Cardiac muscle cell (in vitro differentiated cells and primary cell): ENCODE measurements at regions not wholly inside any gene's neighbourhood (a gene's known extent, or its start where the extent isn't known, plus 50 kb on each side); places are given as distances from the start of the nearest gene placed in this dataset.

ENCODE experiments used
- DNase-seq, 2 donors: peaks; one replicate each; pipeline versions ENCODE4 v3.0.0 to v3.0.0-alpha.2; 2010 to 2017; ENCODE audit warnings: low read depth in 1 of 2, low spot score in 1 of 2
- H3K27ac ChIP-seq: fragments of 200-600 bp; sonication (generic); 2 replicates; pipeline ENCODE4 v1.5.1; 2016
- H3K27me3 ChIP-seq: fragments of 200-600 bp; sonication (generic); 2 replicates; pipeline ENCODE4 v1.6.0; 2016; ENCODE audit warnings: control low read depth
- H3K36me3 ChIP-seq: fragments of 200-600 bp; sonication (generic); 2 replicates; pipeline ENCODE4 v1.5.1; 2016; ENCODE audit warnings: control low read depth
- H3K4me1 ChIP-seq: fragments of 200-600 bp; sonication (generic); 2 replicates; pipeline ENCODE4 v1.8.1; 2017; ENCODE audit warnings: low read depth, mild to moderate bottlenecking, mixed run types
- H3K4me3 ChIP-seq: fragments of 200-600 bp; sonication (generic); 2 replicates; pipeline ENCODE4 v1.5.1; 2016; ENCODE audit warnings: mild to moderate bottlenecking
- H3K9me3 ChIP-seq: fragments of 200-600 bp; sonication (generic); 2 replicates; pipeline ENCODE4 v1.5.1; 2017; ENCODE audit warnings: low read depth, mild to moderate bottlenecking, control low read depth
- CTCF ChIP-seq: IDR thresholded peaks from 2 replicates; pipeline ENCODE4 v1.5.1; 2012; ENCODE audit warnings: low read depth, mild to moderate bottlenecking, low read length

GRCh38 chr2:208586516-208586915 is 179.9 kb downstream of the PTH2R start:
- H3K9me3 ChIP-seq: no peaks in the 10 kb centered on the region
- H3K4me1 ChIP-seq: no peaks in the 10 kb centered on the region
- H3K36me3 ChIP-seq: no peaks in the 10 kb centered on the region
- no peak for TF ChIP-seq CTCF
- no peak overlapping the region for H3K4me3 ChIP-seq
- H3K27me3 ChIP-seq: no peaks in the 10 kb centered on the region
- no peak overlapping the region for H3K27ac ChIP-seq
- no peak for DNase-seq

GRCh38 chr2:208594642-208595385 is 188.2 kb downstream of the PTH2R start:
- no peaks in the 10 kb centered on the region for H3K27me3 ChIP-seq
- DNase-seq: no peak
- no peaks in the 10 kb centered on the region for H3K36me3 ChIP-seq
- H3K4me3 ChIP-seq: no peak overlapping the region
- no peaks in the 10 kb centered on the region for H3K9me3 ChIP-seq
- no peaks in the 10 kb centered on the region for H3K4me1 ChIP-seq
- TF ChIP-seq CTCF: no peak
- no peak overlapping the region for H3K27ac ChIP-seq

- Histone ChIP-seq H3K9me3 (no peaks in the 10 kb centered on the region), H3K27ac (no peak overlapping the region), H3K36me3 (no peaks in the 10 kb centered on the region), H3K27me3 (no peaks in the 10 kb centered on the region), H3K4me3 (no peak overlapping the region), H3K4me1 (no peaks in the 10 kb centered on the region)
- no peak for TF ChIP-seq CTCF
- no peak for DNase-seq
Observed at GRCh38 chr2:208595386-208596275, 189.0 kb downstream of the PTH2R start.

GRCh38 chr2:208607694-208608093 is 201.1 kb downstream of the PTH2R start:
- no peaks in the 10 kb centered on the region for H3K4me1 ChIP-seq
- H3K4me3 ChIP-seq: no peak overlapping the region
- no peak for TF ChIP-seq CTCF
- DNase-seq: no peak
- no peaks in the 10 kb centered on the region for H3K36me3 ChIP-seq
- no peaks in the 10 kb centered on the region for H3K27me3 ChIP-seq
- no peaks in the 10 kb centered on the region for H3K9me3 ChIP-seq
- no peak overlapping the region for H3K27ac ChIP-seq

- no peaks in the 10 kb centered on the region for H3K9me3 ChIP-seq
Observed at GRCh38 chr2:208608122-208608835, 201.7 kb downstream of the PTH2R start.

More at GRCh38 chr2:208608122-208608835, 201.7 kb downstream of the PTH2R start:
- no peak for DNase-seq
- no peaks in the 10 kb centered on the region for H3K4me1 ChIP-seq
- no peak overlapping the region for H3K27ac ChIP-seq
- H3K36me3 ChIP-seq: no peaks in the 10 kb centered on the region
- TF ChIP-seq CTCF: no peak
- H3K27me3 ChIP-seq: no peaks in the 10 kb centered on the region
- no peak overlapping the region for H3K4me3 ChIP-seq
